CD14-positive monocyte (primary cell): ENCODE measurements at regions not wholly inside any gene's neighbourhood (a gene's known extent, or its start where the extent isn't known, plus 50 kb on each side); places are given as distances from the start of the nearest gene placed in this dataset.

Source experiments
- DNase-seq, 3 donors: peaks; one replicate each; pipeline ENCODE4 v3.0.0-alpha.2; 2011 to 2022
- H2AFZ ChIP-seq: 2 replicates; pipeline ENCODE4 v1.6.0; 2012; ENCODE audit warnings: mild to moderate bottlenecking, low read depth, low read length, inconsistent platforms; ENCODE audit not compliant: insufficient read depth, poor library complexity, severe bottlenecking
- H3K27ac ChIP-seq, 2 donors: 1 replicate in 1 of 2; 2 replicates in 1 of 2; pipeline ENCODE4 v1.5.1; 2012 to 2013; ENCODE audit warnings: low read length in 2 of 2, control low read depth in 1 of 2, inconsistent platforms in 1 of 2, low read depth in 1 of 2, mild to moderate bottlenecking in 1 of 2
- H3K27me3 ChIP-seq, 2 donors: one replicate each; pipeline versions ENCODE4 v1.6.0 to v1.6.1; 2011 to 2013; ENCODE audit warnings: low read length in 2 of 2; ENCODE audit not compliant: control insufficient read depth in 2 of 2, insufficient read depth in 2 of 2
- H3K36me3 ChIP-seq, 2 donors: replicated peaks in 1 of 2; 1 replicate in 1 of 2; 2 replicates in 1 of 2; pipeline versions ENCODE4 v1.5.1 to v1.6.1; 2012 to 2013; ENCODE audit warnings: low read length in 2 of 2, control low read depth in 1 of 2, inconsistent platforms in 1 of 2, mild to moderate bottlenecking in 1 of 2; ENCODE audit not compliant: insufficient read depth in 2 of 2, control insufficient read depth in 1 of 2
- H3K4me1 ChIP-seq, 2 donors: 1 replicate in 1 of 2; 2 replicates in 1 of 2; pipeline versions ENCODE4 v1.5.1 to v1.6.1; 2012 to 2013; ENCODE audit warnings: low read length in 2 of 2, control low read depth in 1 of 2, inconsistent platforms in 1 of 2, mild to moderate bottlenecking in 1 of 2, moderate library complexity in 1 of 2; ENCODE audit not compliant: insufficient read depth in 2 of 2, control insufficient read depth in 1 of 2
- H3K4me2 ChIP-seq: replicated peaks from 2 replicates; pipeline ENCODE3; 2012; ENCODE audit warnings: low read length, moderate library complexity, mild to moderate bottlenecking; ENCODE audit not compliant: poor library complexity, severe bottlenecking; ENCODE audit errors: extremely low read depth
- H3K4me3 ChIP-seq, 3 experiments: fragments of 200-600 bp in 1 of 3; sonication (generic) in 1 of 3; replicated peaks in 1 of 3; 1 replicate in 2 of 3; 2 replicates in 1 of 3; pipeline ENCODE4 v1.5.1; 2011 to 2013; ENCODE audit warnings: low read length in 3 of 3, mild to moderate bottlenecking in 3 of 3, control low read depth in 2 of 3, low read depth in 2 of 3, inconsistent platforms in 1 of 3, moderate library complexity in 1 of 3
- H3K79me2 ChIP-seq: 2 replicates; pipeline ENCODE4 v1.6.0; 2012; ENCODE audit warnings: mild to moderate bottlenecking, control low read depth, inconsistent platforms, low read length, moderate library complexity; ENCODE audit not compliant: insufficient read depth
- H3K9ac ChIP-seq: 2 replicates; pipeline ENCODE4 v1.6.0; 2017; ENCODE audit warnings: low read length, mild to moderate bottlenecking; ENCODE audit not compliant: insufficient read depth, poor library complexity, severe bottlenecking
- H3K9me3 ChIP-seq, 2 donors: replicated peaks in 1 of 2; 1 replicate in 1 of 2; 2 replicates in 1 of 2; pipeline versions ENCODE4 v1.5.1 to v1.6.1; 2012 to 2013; ENCODE audit warnings: low read length in 2 of 2, control low read depth in 1 of 2; ENCODE audit not compliant: control insufficient read depth in 1 of 2, insufficient read depth in 1 of 2
- H4K20me1 ChIP-seq: 2 replicates; pipeline ENCODE4 v1.6.0; 2012; ENCODE audit warnings: mild to moderate bottlenecking, low read length, control low read depth, moderate library complexity; ENCODE audit not compliant: insufficient read depth
- H3K27ac Mint-ChIP-seq, 7 donors: one replicate each; pipeline ENCODE4 v1.8.0; 2020; ENCODE audit warnings: mild to moderate bottlenecking in 7 of 7, mixed read lengths in 7 of 7, moderate library complexity in 6 of 7, inconsistent platforms in 2 of 7
- H3K27me3 Mint-ChIP-seq, 3 donors: one replicate each; pipeline ENCODE4 v1.8.0; 2021 to 2022; ENCODE audit warnings: low read depth in 3 of 3, mild to moderate bottlenecking in 3 of 3, mixed read lengths in 3 of 3, moderate library complexity in 3 of 3, inconsistent platforms in 1 of 3
- H3K36me3 Mint-ChIP-seq, 2 donors: one replicate each; pipeline ENCODE4 v1.8.0; 2020; ENCODE audit warnings: mixed read lengths in 2 of 2, inconsistent platforms in 1 of 2, mild to moderate bottlenecking in 1 of 2
- H3K4me1 Mint-ChIP-seq: one replicate; pipeline ENCODE4 v1.8.0; 2020; ENCODE audit warnings: mild to moderate bottlenecking, mixed read lengths
- H3K4me3 Mint-ChIP-seq, 2 donors: one replicate each; pipeline ENCODE4 v1.8.0; 2020; ENCODE audit warnings: mild to moderate bottlenecking in 2 of 2, mixed read lengths in 2 of 2, moderate library complexity in 1 of 2
- H3K9me3 Mint-ChIP-seq, 7 donors: one replicate each; pipeline ENCODE4 v1.8.0; 2020 to 2022; ENCODE audit warnings: mixed read lengths in 7 of 7, mild to moderate bottlenecking in 6 of 7, moderate library complexity in 6 of 7, inconsistent platforms in 2 of 7
- WGBS: methylation state at CpG from one replicate; pipeline ENCODE4 v1.1.5; 2013; ENCODE audit warnings: missing lambda C conversion rate; ENCODE audit not compliant: insufficient coverage; 5-methylcytosine and 5-hydroxymethylcytosine counted together
- intact Hi-C, 2 donors: fragments of 100-400 bp; cut with micrococcal nuclease; formaldehyde crosslinking; loops; one replicate each; pipeline versions ENCODE4 v1.15.0 to v1.15.1; 2023
- TF ChIP-seq, protein P1 (sequence below): fragments of 200-600 bp; IDR thresholded peaks from one replicate; pipeline ENCODE4 v1.8.0; 2022; ENCODE audit warnings: antibody characterized with exemption, mild to moderate bottlenecking

DNA sequence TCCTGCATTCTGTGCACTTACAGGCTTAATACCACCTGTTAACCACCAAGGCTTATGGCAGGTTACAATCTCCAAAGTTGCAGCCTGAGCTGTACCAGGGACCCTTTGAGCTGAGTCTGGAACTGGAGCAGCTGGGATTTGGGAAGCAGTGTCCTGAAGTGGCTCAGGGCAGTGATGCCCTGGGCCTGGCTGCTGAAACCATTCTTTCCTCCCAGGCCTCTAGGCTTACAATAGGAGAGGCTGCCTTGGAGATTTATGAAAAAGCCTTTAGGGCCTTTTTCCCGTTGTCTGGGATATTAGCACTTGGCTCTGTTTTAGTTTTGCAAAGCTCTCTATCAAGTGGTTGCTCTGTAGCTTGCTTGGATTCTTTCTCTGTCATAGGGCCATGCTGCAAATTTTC lies 154.3 kb upstream of the CASK start:
- no CpG with 5 or more reads among the region's 1 CpG for WGBS
- Histone ChIP-seq H3K27ac (no peak overlapping the region), H4K20me1 (no peaks in the 10 kb centered on the region), H3K9ac (no peak overlapping the region), H3K4me2 (no peak overlapping the region), H3K36me3 (no peaks in the 10 kb centered on the region), H3K27me3 (no peaks in the 10 kb centered on the region), H2AFZ (no peak overlapping the region), H3K4me3 (no peak overlapping the region), H3K9me3 (no peaks in the 10 kb centered on the region), H3K4me1 (no peaks in the 10 kb centered on the region), H3K79me2 (no peaks in the 10 kb centered on the region)
- intact Hi-C loops = no loop called here
- Mint-ChIP-seq H3K36me3 (no peaks in the 10 kb centered on the region), H3K27me3 (peaks cover 0 to 5% (median 1%) of the 10 kb centered on the region in 3 donors), H3K27ac (no peak overlapping the region), H3K4me3 (no peak overlapping the region), H3K4me1 (no peaks in the 10 kb centered on the region), H3K9me3 (peaks cover 0 to 4% (median 0%) of the 10 kb centered on the region in 7 donors)
- DNase-seq = no peak
- TF ChIP-seq, protein P1, sequence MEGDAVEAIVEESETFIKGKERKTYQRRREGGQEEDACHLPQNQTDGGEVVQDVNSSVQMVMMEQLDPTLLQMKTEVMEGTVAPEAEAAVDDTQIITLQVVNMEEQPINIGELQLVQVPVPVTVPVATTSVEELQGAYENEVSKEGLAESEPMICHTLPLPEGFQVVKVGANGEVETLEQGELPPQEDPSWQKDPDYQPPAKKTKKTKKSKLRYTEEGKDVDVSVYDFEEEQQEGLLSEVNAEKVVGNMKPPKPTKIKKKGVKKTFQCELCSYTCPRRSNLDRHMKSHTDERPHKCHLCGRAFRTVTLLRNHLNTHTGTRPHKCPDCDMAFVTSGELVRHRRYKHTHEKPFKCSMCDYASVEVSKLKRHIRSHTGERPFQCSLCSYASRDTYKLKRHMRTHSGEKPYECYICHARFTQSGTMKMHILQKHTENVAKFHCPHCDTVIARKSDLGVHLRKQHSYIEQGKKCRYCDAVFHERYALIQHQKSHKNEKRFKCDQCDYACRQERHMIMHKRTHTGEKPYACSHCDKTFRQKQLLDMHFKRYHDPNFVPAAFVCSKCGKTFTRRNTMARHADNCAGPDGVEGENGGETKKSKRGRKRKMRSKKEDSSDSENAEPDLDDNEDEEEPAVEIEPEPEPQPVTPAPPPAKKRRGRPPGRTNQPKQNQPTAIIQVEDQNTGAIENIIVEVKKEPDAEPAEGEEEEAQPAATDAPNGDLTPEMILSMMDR = no peak

- H3K4me1 ChIP-seq = no peaks in the 10 kb centered on the region
- Mint-ChIP-seq H3K4me1 (no peaks in the 10 kb centered on the region), H3K4me3 (no peak overlapping the region), H3K27ac (no peak overlapping the region), H3K9me3 (peaks cover 0 to 4% (median 2%) of the 10 kb centered on the region in 7 donors), H3K36me3 (no peaks in the 10 kb centered on the region), H3K27me3 (peaks cover 1 to 6% (median 3%) of the 10 kb centered on the region in 3 donors)
- no peak overlapping the region for H3K4me3 ChIP-seq
- 95% methylated on average over 6 of the region's 8 CpGs for WGBS
- no peaks in the 10 kb centered on the region for H4K20me1 ChIP-seq
- H3K9ac ChIP-seq = no peak overlapping the region
- DNase-seq = no peak
- no peak overlapping the region for H3K4me2 ChIP-seq
- TF ChIP-seq, protein P1 = no peak
- H3K27ac ChIP-seq = no peak overlapping the region
- H3K9me3 ChIP-seq = no peaks in the 10 kb centered on the region
- H2AFZ ChIP-seq = no peak overlapping the region
- intact Hi-C loops = no loop called here
- no peaks in the 10 kb centered on the region for H3K79me2 ChIP-seq
- H3K36me3 ChIP-seq = no peaks in the 10 kb centered on the region
- no peaks in the 10 kb centered on the region for H3K27me3 ChIP-seq
Observed at GRCh38 chrX:42075032-42075431, 151.7 kb upstream of the CASK start.
